Suprapubic skin (tissue), 4 donors: ENCODE measurements at regions not wholly inside any gene's neighbourhood (a gene's known extent, or its start where the extent isn't known, plus 50 kb on each side); places are given as distances from the start of the nearest gene placed in this dataset.

ENCODE experiments used
- CTCF ChIP-seq, 2 donors: fragments of 200-600 bp in 1 of 2; fragments of 450-650 bp in 1 of 2; sonication (generic) in 1 of 2; IDR thresholded peaks; one replicate each; pipeline ENCODE4 v1.5.1; 2016 to 2019; ENCODE audit warnings: antibody characterized with exemption in 2 of 2, mild to moderate bottlenecking in 1 of 2, moderate library complexity in 1 of 2
- POLR2A ChIP-seq, 2 donors: fragments of 450-650 bp; IDR thresholded peaks; one replicate each; pipeline ENCODE4 v1.6.1; 2017; ENCODE audit warnings: antibody characterized with exemption in 2 of 2, mild to moderate bottlenecking in 2 of 2, moderate library complexity in 2 of 2
- POLR2AphosphoS5 ChIP-seq, 3 donors: sonication (generic); formaldehyde crosslinking; IDR thresholded peaks; one replicate each; pipeline ENCODE4 v1.6.1; 2017; ENCODE audit warnings: antibody characterized with exemption in 3 of 3

GRCh38 chr5:114153833-114154232 lies 208.0 kb upstream of the KCNN2 start:
- TF ChIP-seq CTCF (IDR thresholded peaks at IDR 0.05) (no peak), POLR2A (IDR thresholded peaks at IDR 0.05) (no peak), POLR2AphosphoS5 (IDR thresholded peaks at IDR 0.05) (no peak)
